ENCODE measurements at regions not wholly inside any gene's neighbourhood (a gene's known extent, or its start where the extent isn't known, plus 50 kb on each side); places are given as distances from the start of the nearest gene placed in this dataset.

DNA sequence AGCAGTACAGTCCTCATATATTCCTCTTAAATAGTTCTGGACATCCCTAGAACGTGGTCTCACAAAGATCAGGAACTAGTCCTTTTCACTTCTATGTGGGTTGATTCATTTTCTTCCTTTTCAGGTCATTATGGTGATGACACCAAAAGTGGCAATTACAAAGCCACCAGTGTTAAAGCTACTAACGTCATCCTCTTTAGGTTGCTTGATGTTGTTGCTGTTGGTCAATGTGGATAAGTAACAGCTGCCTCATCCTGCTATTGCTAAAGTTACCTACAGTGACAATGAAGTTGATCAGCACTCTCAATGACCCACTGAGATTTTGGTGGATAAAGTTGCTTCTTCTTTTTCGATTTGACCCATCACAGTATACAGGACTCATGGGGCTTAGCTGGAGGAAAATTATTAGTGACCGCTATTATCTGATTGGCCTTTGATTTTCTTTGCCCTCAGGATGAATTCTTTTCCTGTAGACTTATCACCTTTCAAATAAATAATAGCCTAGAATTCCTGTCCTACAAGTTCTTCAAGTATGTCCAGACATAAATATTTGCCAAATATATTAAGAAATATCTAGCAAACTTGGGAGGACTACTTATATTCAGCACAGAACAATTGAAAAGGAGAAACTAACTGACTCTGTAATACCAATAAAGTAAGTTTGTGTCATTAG lies 54.0 kb upstream of the ATP2B1 start:
- intact Hi-C loops (cut with DNase I): no loop called here
- Histone ChIP-seq H3K9me3 (no peaks in the 10 kb centered on the region), H3K27me3 (no peaks in the 10 kb centered on the region), H3K4me3 (replicated peaks in 1 of 3) (no peak overlapping the region), H3K27ac (no peak overlapping the region), H3K4me1 (no peaks in the 10 kb centered on the region), H3K36me3 (no peaks in the 10 kb centered on the region)
- WGBS, 2 donors: 75 to 86% methylated on average over 4 of the region's 4 CpGs
- no peak for DNase-seq
- TF ChIP-seq, protein P1, sequence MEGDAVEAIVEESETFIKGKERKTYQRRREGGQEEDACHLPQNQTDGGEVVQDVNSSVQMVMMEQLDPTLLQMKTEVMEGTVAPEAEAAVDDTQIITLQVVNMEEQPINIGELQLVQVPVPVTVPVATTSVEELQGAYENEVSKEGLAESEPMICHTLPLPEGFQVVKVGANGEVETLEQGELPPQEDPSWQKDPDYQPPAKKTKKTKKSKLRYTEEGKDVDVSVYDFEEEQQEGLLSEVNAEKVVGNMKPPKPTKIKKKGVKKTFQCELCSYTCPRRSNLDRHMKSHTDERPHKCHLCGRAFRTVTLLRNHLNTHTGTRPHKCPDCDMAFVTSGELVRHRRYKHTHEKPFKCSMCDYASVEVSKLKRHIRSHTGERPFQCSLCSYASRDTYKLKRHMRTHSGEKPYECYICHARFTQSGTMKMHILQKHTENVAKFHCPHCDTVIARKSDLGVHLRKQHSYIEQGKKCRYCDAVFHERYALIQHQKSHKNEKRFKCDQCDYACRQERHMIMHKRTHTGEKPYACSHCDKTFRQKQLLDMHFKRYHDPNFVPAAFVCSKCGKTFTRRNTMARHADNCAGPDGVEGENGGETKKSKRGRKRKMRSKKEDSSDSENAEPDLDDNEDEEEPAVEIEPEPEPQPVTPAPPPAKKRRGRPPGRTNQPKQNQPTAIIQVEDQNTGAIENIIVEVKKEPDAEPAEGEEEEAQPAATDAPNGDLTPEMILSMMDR (IDR thresholded peaks at IDR 0.05): no peak
- TF ChIP-seq POLR2A (IDR thresholded peaks at IDR 0.05): no peak

DNA sequence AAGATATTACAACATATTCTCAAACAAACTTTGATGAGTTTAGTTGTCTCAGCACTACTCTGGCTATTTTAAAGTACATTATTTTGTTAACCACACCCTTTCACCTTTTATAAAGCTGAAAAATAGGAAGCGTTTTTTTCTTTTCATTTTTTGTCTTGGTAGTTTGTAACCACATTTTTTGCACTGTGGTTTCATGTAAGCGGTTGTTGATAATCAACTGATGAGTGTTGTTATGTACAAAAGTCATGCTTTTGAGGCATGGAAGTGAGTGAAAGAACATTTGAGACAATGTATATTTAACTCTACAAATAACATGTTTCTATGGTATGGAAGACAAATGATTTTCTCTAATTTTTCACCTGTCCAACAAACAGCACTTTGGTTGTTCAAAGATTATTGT lies 52.1 kb upstream of the ATP2B1 start:
- DNase-seq: no peak
- Histone ChIP-seq H3K36me3 (no peaks in the 10 kb centered on the region), H3K27ac (no peak overlapping the region), H3K27me3 (no peaks in the 10 kb centered on the region), H3K4me3 (replicated peaks in 1 of 3) (no peak overlapping the region), H3K4me1 (no peaks in the 10 kb centered on the region), H3K9me3 (no peaks in the 10 kb centered on the region)
- 81 to 83% methylated on average over 2 of the region's 2 CpGs for WGBS, 2 donors
- intact Hi-C loops (cut with DNase I): no loop called here
- TF ChIP-seq POLR2A (IDR thresholded peaks at IDR 0.05): no peak
- TF ChIP-seq, protein P1 (IDR thresholded peaks at IDR 0.05): no peak

All from thyroid gland (tissue), 4 donors.